ENCODE measurements at regions not wholly inside any gene's neighbourhood (a gene's known extent, or its start where the extent isn't known, plus 50 kb on each side); places are given as distances from the start of the nearest gene placed in this dataset.
"Not testable (repeated sequence)": the region's sequence is repeated elsewhere in the genome, so short reads cannot be mapped to it uniquely, and the experiment has no call there.

DNA sequence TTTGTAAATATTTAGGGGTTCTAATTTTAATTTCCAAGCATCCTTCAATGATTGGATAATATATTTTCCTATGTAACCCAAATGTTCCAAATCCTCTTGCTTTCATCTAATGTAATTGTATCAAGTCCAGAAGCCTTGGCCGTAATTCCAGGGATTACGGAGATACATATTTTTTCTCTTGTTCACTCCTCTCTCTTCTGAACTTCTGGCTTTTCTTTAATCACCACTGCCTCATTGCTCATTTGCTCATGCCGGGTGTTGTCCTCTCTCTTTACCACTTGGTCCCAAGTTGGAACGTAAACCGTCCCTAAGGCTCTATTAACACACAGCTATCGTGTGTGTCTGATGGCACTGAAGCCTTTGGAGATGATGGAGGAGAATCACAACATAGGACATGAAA is 188.7 kb upstream of the COL3A1 start:
- H3K4me3 ChIP-seq (ENCODE audit: low read depth, low read length) = no peak overlapping the region
- TF ChIP-seq, protein P1, sequence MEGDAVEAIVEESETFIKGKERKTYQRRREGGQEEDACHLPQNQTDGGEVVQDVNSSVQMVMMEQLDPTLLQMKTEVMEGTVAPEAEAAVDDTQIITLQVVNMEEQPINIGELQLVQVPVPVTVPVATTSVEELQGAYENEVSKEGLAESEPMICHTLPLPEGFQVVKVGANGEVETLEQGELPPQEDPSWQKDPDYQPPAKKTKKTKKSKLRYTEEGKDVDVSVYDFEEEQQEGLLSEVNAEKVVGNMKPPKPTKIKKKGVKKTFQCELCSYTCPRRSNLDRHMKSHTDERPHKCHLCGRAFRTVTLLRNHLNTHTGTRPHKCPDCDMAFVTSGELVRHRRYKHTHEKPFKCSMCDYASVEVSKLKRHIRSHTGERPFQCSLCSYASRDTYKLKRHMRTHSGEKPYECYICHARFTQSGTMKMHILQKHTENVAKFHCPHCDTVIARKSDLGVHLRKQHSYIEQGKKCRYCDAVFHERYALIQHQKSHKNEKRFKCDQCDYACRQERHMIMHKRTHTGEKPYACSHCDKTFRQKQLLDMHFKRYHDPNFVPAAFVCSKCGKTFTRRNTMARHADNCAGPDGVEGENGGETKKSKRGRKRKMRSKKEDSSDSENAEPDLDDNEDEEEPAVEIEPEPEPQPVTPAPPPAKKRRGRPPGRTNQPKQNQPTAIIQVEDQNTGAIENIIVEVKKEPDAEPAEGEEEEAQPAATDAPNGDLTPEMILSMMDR (conservative IDR thresholded peaks at IDR 0.05; ENCODE audit: low read depth, low read length) = no peak
- DNase-seq (ENCODE audit: low read depth) = no peak

DNA sequence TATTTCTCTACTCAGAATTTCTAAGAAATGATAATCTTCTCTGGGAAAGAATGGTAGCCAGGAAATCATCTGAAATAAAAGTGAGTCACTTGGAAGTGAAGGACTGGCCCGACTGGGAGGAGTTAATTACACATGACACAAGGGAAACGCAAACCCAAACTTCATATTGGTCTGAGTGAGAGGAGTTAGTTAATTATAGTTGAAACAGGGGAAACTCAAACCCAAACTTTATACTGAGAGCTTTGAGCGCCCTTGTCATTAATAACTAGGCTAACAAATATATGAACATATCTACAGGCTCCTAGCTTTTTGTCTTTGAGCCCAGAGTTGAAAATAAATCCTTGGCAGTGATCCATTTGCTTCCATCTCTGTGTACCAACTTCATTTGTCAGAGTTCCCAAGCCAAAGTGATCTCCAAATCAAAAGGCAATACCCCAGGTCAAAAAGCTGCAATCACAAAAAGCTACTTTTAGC is 187.8 kb upstream of the COL3A1 start:
- no peak overlapping the region for H3K4me3 ChIP-seq (ENCODE audit: low read depth, low read length)
- TF ChIP-seq, protein P1 (conservative IDR thresholded peaks at IDR 0.05; ENCODE audit: low read depth, low read length) = no peak
- no peak for DNase-seq (ENCODE audit: low read depth)

DNA sequence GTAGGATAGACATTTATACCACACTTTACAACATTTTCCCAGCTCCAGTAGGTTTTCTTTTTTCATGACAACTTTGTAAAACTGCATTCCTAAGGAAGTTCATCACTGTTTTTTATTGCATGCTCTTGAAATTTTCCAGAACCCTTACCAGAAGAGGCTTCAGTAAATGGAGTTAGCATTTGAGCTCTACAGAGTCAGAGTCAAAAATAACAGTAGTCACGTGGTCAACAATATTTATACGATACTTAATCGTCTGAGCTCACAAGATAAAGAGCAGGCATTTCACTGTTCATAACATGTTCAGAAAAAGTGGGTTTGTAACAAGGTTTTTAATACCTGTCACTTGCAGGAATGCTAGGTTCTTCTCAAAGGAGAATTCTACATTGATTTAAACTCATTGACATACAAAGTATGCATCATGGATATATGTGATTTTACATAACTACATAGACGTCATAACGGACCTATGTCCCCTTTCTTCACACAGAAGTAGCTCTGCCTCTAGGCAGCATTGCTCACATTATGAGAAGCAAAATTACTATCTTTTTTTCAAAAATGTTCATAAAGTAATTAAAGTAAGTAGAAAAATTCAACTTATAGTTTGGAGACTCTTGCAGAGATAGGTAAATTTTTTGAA is 187.0 kb upstream of the COL3A1 start:
- TF ChIP-seq, protein P1 (conservative IDR thresholded peaks at IDR 0.05; ENCODE audit: low read depth, low read length) = no peak
- H3K4me3 ChIP-seq (ENCODE audit: low read depth, low read length) = no peak overlapping the region
- no peak for DNase-seq (ENCODE audit: low read depth)

DNA sequence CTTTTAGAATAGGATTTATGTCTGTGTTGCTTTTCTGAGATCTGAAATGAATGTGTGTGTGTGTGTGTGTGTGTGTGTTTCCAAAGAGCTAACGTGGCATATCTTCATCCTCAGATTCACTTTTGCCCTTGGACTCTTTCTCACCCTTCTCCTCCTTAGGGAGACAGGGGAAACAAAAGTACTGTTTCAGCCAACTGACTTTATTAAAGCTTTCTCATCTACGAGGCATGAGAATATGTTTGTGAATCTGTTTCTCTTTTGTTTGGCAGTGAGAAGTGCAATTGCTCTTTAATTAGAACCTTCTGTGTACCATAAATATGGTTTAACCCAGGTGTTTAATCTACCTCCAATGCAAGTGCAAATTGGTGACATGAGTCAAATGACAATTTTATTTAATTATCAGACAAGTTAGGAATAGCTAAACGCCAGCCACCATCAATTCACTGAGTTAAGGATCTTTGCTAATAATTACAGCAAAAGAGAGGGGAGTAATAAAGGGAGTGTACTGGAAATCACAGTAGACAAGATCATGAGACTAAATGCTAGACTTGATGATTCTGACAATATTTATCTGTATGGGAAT is 186.4 kb upstream of the COL3A1 start:
- TF ChIP-seq, protein P1 (conservative IDR thresholded peaks at IDR 0.05; ENCODE audit: low read depth, low read length) = no peak
- DNase-seq (ENCODE audit: low read depth) = no peak
- H3K4me3 ChIP-seq (ENCODE audit: low read depth, low read length) = no peak overlapping the region

DNA sequence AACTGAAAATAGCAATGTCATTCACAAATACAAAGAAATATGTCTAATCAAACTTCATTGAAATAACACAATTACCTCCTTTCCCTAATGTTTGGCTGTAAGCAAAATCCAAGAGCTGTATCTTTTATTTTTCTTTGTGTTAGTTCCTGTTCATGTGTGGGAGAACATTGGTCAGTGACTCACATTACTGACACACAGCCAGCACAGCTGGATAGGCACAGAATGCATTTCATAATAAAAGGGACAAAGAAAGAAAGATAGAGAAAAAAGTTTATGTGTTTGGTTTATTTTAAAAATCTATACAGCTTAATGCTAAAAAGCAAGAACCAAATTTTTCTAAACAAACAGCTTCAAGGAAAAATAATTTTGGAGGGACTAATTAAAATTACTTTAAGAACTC is 185.6 kb upstream of the COL3A1 start:
- H3K4me3 ChIP-seq (ENCODE audit: low read depth, low read length) = no peak overlapping the region
- peak; percentile 40 for DNase-seq (ENCODE audit: low read depth)

DNA sequence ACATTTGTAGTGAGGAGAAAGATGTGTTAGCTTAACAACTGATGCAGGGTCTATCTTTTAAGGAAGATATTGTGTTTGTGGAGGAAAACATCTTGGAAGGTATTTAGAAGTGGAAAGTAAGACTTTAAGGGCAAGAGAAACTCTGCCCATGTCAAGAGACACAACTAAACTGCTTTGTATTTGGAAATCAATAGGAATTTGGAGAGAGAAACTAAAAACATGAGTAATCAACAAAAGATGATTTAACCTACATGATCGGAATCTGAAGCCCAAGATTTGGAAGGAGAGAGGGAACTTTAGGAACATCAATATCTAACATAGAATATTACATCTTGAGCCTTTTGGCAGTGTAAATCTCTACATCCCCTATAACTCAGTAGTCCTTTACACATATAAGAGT is 184.2 kb upstream of the COL3A1 start:
- no peak for DNase-seq (ENCODE audit: low read depth)
- no peak overlapping the region for H3K4me3 ChIP-seq (ENCODE audit: low read depth, low read length)
- TF ChIP-seq, protein P1 (conservative IDR thresholded peaks at IDR 0.05; ENCODE audit: low read depth, low read length) = no peak

More for the DNA sequence above, 185.6 kb upstream of the COL3A1 start:
- TF ChIP-seq, protein P1 (conservative IDR thresholded peaks at IDR 0.05; ENCODE audit: low read depth, low read length) = no peak

DNA sequence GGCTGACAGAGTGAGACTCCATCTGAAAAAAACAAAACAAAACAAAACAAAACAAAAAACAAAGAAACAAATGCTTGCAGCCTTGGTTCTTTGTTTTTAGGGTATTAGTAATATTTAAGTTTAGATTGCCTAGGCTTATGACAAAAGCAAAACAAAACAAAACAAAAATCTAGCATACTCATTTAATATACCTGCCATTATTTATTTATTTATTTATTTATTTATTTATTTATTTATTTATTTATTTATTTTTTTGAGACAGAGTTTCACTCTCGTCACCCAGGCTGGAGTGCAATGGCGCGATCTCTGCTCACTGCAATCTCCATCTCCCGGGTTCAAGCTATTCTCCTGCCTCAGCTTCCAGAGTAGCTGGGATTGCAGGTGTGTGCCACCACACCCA is 179.7 kb upstream of the COL3A1 start:
- H3K4me3 ChIP-seq (ENCODE audit: low read depth, low read length); DNase-seq (ENCODE audit: low read depth): not testable (repeated sequence)

Measured in epithelial cell of proximal tubule (primary cell).